GM23338 (cell line): ENCODE measurements at regions not wholly inside any gene's neighbourhood (a gene's known extent, or its start where the extent isn't known, plus 50 kb on each side); places are given as distances from the start of the nearest gene placed in this dataset.

Experiments used
- ATAC-seq: fragments of 200-7000 bp; cut with Tn5 transposase; 3 replicates; pipeline ENCODE4 v1.9.1; 2020
- DNase-seq: peaks from one replicate; pipeline ENCODE4 v3.0.0-alpha.2; 2015; ENCODE audit warnings: low spot score
- H2AFZ ChIP-seq: fragments of 200-600 bp; sonication (generic); 2 replicates; pipeline ENCODE4 v1.8.0; 2016; ENCODE audit warnings: antibody characterized with exemption, mild to moderate bottlenecking, moderate library complexity
- H3F3A ChIP-seq: fragments of 200-600 bp; sonication (generic); replicated peaks from 2 replicates; pipeline ENCODE4 v1.8.0; 2017; ENCODE audit warnings: antibody characterized with exemption, mixed run types, low read depth
- H3K27ac ChIP-seq: fragments of 200-600 bp; sonication (generic); 2 replicates; pipeline ENCODE4 v1.6.1; 2016; ENCODE audit warnings: low read depth
- H3K27me3 ChIP-seq: fragments of 200-600 bp; sonication (generic); 2 replicates; pipeline ENCODE4 v1.8.0; 2016; ENCODE audit warnings: mild to moderate bottlenecking, mixed run types, moderate library complexity; ENCODE audit not compliant: insufficient read depth
- H3K36me3 ChIP-seq: fragments of 200-600 bp; sonication (generic); 2 replicates; pipeline ENCODE4 v1.8.0; 2016; ENCODE audit warnings: mild to moderate bottlenecking; ENCODE audit not compliant: insufficient read depth
- H3K4me1 ChIP-seq: fragments of 200-600 bp; sonication (generic); 2 replicates; pipeline ENCODE4 v1.8.0; 2016; ENCODE audit warnings: mild to moderate bottlenecking, moderate library complexity; ENCODE audit not compliant: insufficient read depth
- H3K4me2 ChIP-seq: fragments of 200-600 bp; sonication (generic); 2 replicates; pipeline ENCODE4 v1.7.1; 2017; ENCODE audit warnings: mixed run types
- H3K4me3 ChIP-seq: fragments of 200-600 bp; sonication (generic); 2 replicates; pipeline ENCODE4 v1.6.1; 2016; ENCODE audit warnings: mixed run types
- H3K79me2 ChIP-seq: fragments of 200-600 bp; sonication (generic); replicated peaks from 2 replicates; pipeline ENCODE4 v1.8.0; 2017; ENCODE audit warnings: mild to moderate bottlenecking; ENCODE audit not compliant: insufficient read depth
- H3K9me2 ChIP-seq: fragments of 200-600 bp; sonication (generic); 2 replicates; pipeline ENCODE4 v1.8.0; 2017; ENCODE audit not compliant: insufficient read depth
- H4K20me1 ChIP-seq: fragments of 200-600 bp; sonication (generic); replicated peaks from 2 replicates; pipeline ENCODE4 v1.8.0; 2017; ENCODE audit warnings: mild to moderate bottlenecking; ENCODE audit not compliant: insufficient read depth
- H3K27ac Mint-ChIP-seq: 2 replicates; pipeline ENCODE4 v1.8.0; 2020; ENCODE audit warnings: inconsistent platforms, mild to moderate bottlenecking, moderate library complexity, mixed read lengths
- H3K27me3 Mint-ChIP-seq: 3 replicates; pipeline ENCODE4 v1.8.0; 2022; ENCODE audit warnings: low read depth, mild to moderate bottlenecking, moderate library complexity, mixed read lengths, inconsistent platforms; ENCODE audit not compliant: insufficient read depth, poor library complexity
- H3K36me3 Mint-ChIP-seq: 3 replicates; pipeline ENCODE4 v1.8.0; 2021; ENCODE audit warnings: low read depth, mild to moderate bottlenecking, inconsistent platforms, moderate library complexity, mixed read lengths
- H3K4me1 Mint-ChIP-seq: 3 replicates; pipeline ENCODE4 v1.8.0; 2020; ENCODE audit warnings: mild to moderate bottlenecking, inconsistent platforms, mixed read lengths
- H3K4me3 Mint-ChIP-seq: 3 replicates; pipeline ENCODE4 v1.8.0; 2021; ENCODE audit warnings: moderate library complexity, mild to moderate bottlenecking, inconsistent platforms, mixed read lengths
- H3K9me3 Mint-ChIP-seq: 3 replicates; pipeline ENCODE4 v1.8.0; 2020; ENCODE audit warnings: moderate library complexity, mild to moderate bottlenecking, inconsistent platforms, mixed read lengths
- CREB1 ChIP-seq: fragments of 250-450 bp; sonication (Bioruptor Pico); IDR thresholded peaks from 2 replicates; pipeline ENCODE4 v1.5.0; 2020; ENCODE audit warnings: low read depth, mild to moderate bottlenecking, moderate library complexity
- ETS1 ChIP-seq: IDR thresholded peaks from 2 replicates; pipeline ENCODE4 v1.6.1; 2016; ENCODE audit warnings: antibody characterized with exemption
- EZH2 ChIP-seq: fragments of 200-600 bp; sonication (generic); IDR thresholded peaks from one replicate; pipeline ENCODE4 v1.8.0; 2017; ENCODE audit warnings: antibody characterized with exemption, mild to moderate bottlenecking, low read depth; ENCODE audit not compliant: unreplicated experiment
- EZH2phosphoT487 ChIP-seq: fragments of 200-600 bp; sonication (generic); IDR thresholded peaks from one replicate; pipeline ENCODE4 v1.8.1; 2018; ENCODE audit warnings: antibody characterized with exemption; ENCODE audit not compliant: unreplicated experiment
- JUNB ChIP-seq: IDR thresholded peaks from one replicate; pipeline ENCODE4 v1.6.1; 2016; ENCODE audit warnings: antibody characterized with exemption; ENCODE audit not compliant: unreplicated experiment
- NANOG ChIP-seq: IDR thresholded peaks from 2 replicates; pipeline ENCODE4 v1.6.1; 2016; ENCODE audit warnings: antibody characterized with exemption, borderline replicate concordance
- POLR2AphosphoS5 ChIP-seq: IDR thresholded peaks from 2 replicates; pipeline ENCODE4 v1.6.1; 2016; ENCODE audit warnings: antibody characterized with exemption, low read depth
- REST ChIP-seq: IDR thresholded peaks from one replicate; pipeline ENCODE4 v1.6.1; 2018; ENCODE audit warnings: antibody characterized with exemption; ENCODE audit not compliant: unreplicated experiment
- STAT1 ChIP-seq: IDR thresholded peaks from one replicate; pipeline ENCODE4 v1.6.1; 2016; ENCODE audit warnings: antibody characterized with exemption; ENCODE audit not compliant: unreplicated experiment
- ZNF114 ChIP-seq: fragments of 250-450 bp; sonication (Bioruptor Pico); IDR thresholded peaks from 2 replicates; pipeline ENCODE4 v1.5.0; 2020; ENCODE audit warnings: mild to moderate bottlenecking, moderate library complexity
- ZNF331 ChIP-seq: fragments of 250-450 bp; sonication (Bioruptor Pico); IDR thresholded peaks from 2 replicates; pipeline ENCODE4 v1.5.0; 2020; ENCODE audit warnings: low read depth, mild to moderate bottlenecking, moderate library complexity
- ZNF462 ChIP-seq: fragments of 250-450 bp; sonication (Bioruptor Pico); IDR thresholded peaks from 2 replicates; pipeline ENCODE4 v1.5.0; 2020; ENCODE audit warnings: mild to moderate bottlenecking, moderate library complexity
- TF ChIP-seq, protein P1 (sequence below), 2 experiments: fragments of 200-600 bp in 1 of 2; sonication (generic) in 1 of 2; conservative IDR thresholded peaks; 2 replicates each; pipeline versions ENCODE4 v1.5.1 to v1.6.1; 2016 to 2017; ENCODE audit warnings: antibody characterized with exemption in 2 of 2, low read depth in 2 of 2, mild to moderate bottlenecking in 2 of 2, moderate library complexity in 1 of 2

DNA sequence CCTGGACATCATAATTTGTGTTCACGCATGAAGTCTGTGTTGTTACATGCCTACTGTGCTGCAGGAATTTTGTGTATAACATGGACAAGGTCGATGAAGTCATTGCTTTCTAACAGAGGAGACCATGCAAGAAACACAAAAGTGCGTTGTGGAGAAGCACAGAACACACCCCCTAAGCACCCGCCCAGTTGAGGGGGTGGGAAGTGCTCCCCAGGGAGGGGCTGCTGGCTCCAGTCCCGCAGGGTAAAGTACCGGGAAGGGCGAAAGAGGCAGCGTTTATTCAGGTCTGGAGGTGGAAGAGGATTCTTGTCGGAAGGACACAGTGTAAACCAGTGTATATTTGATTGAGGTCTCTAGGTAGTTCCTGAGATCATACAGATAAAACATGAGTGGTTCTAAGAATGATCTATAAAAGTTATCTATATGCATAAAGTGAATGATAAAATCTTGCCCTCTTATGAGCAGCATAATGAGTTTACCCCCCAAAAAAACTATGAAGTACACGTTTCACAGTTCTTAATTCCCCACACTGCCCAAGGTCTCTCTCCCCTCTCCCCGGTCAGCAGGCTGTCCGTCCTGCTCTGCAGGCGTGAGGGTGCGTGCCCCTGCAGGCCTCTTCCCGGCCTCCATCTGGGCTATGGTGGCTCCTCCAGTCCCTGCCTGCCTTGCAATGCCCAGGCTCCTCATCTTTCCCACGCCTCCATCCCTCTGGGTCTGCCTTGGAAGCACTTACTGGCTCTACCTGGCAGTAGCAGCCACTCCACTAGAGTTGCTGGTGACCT lies 159.7 kb downstream of the THBS2 start:
- no peak for DNase-seq
- peaks cover 66% of the 10 kb centered on the region for H3K9me3 Mint-ChIP-seq
- Histone ChIP-seq H2AFZ (no peak overlapping the region), H3K9me2 (peaks cover 1% of the 10 kb centered on the region; the same call in 1 of the 2 replicates), H3F3A (no peaks in the 10 kb centered on the region), H4K20me1 (no peaks in the 10 kb centered on the region), H3K4me3 (no peak overlapping the region), H3K36me3 (peaks cover 9% of the 10 kb centered on the region), H3K4me1 (no peaks in the 10 kb centered on the region; the same call in 1 of the 2 replicates), H3K27me3 (no peaks in the 10 kb centered on the region), H3K4me2 (no peak overlapping the region), H3K27ac (no peak overlapping the region), H3K79me2 (no peaks in the 10 kb centered on the region)
- H3K4me3 Mint-ChIP-seq = no peak overlapping the region
- no peak overlapping the region for H3K27ac Mint-ChIP-seq
- no peak for TF ChIP-seq CREB1 (CRISPR knock-in tag)
- no peak for TF ChIP-seq ETS1
- no peak for TF ChIP-seq ZNF462 (CRISPR knock-in tag)
- no peak for TF ChIP-seq EZH2
- TF ChIP-seq ZNF331 = no peak
- TF ChIP-seq REST = no peak
- TF ChIP-seq JUNB = no peak
- TF ChIP-seq EZH2phosphoT487 = no peak
- TF ChIP-seq, protein P1, sequence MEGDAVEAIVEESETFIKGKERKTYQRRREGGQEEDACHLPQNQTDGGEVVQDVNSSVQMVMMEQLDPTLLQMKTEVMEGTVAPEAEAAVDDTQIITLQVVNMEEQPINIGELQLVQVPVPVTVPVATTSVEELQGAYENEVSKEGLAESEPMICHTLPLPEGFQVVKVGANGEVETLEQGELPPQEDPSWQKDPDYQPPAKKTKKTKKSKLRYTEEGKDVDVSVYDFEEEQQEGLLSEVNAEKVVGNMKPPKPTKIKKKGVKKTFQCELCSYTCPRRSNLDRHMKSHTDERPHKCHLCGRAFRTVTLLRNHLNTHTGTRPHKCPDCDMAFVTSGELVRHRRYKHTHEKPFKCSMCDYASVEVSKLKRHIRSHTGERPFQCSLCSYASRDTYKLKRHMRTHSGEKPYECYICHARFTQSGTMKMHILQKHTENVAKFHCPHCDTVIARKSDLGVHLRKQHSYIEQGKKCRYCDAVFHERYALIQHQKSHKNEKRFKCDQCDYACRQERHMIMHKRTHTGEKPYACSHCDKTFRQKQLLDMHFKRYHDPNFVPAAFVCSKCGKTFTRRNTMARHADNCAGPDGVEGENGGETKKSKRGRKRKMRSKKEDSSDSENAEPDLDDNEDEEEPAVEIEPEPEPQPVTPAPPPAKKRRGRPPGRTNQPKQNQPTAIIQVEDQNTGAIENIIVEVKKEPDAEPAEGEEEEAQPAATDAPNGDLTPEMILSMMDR (conservative IDR thresholded peaks at IDR 0.05; ENCODE audit: low read depth in 2 of 2) = no peak
- TF ChIP-seq STAT1 = no peak
- TF ChIP-seq POLR2AphosphoS5 = no peak
- no peak for TF ChIP-seq NANOG
- no peak for TF ChIP-seq ZNF114 (CRISPR knock-in tag)
- H3K4me1 Mint-ChIP-seq = peaks cover 7% of the 10 kb centered on the region
- no peaks in the 10 kb centered on the region for H3K27me3 Mint-ChIP-seq
- peaks cover 38% of the 10 kb centered on the region for H3K36me3 Mint-ChIP-seq
- no peak for ATAC-seq
